Breast epithelium (tissue), 4 donors: ENCODE measurements at regions not wholly inside any gene's neighbourhood (a gene's known extent, or its start where the extent isn't known, plus 50 kb on each side); places are given as distances from the start of the nearest gene placed in this dataset.

ENCODE experiments used
- DNase-seq, 2 donors: peaks; one replicate each; pipeline ENCODE4 v3.0.0-alpha.2; 2019; ENCODE audit warnings: low spot score in 2 of 2
- H3K27ac ChIP-seq, 2 donors: fragments of 200-600 bp; sonication (generic) in 1 of 2; one replicate each; pipeline ENCODE4 v1.5.1; 2016 to 2019; ENCODE audit warnings: mild to moderate bottlenecking in 1 of 2
- H3K27me3 ChIP-seq, 2 donors: fragments of 200-600 bp; sonication (generic) in 1 of 2; one replicate each; pipeline versions ENCODE4 v1.5.1 to v1.6.0; 2017 to 2019; ENCODE audit warnings: control low read depth in 1 of 2, mild to moderate bottlenecking in 1 of 2
- H3K36me3 ChIP-seq: fragments of 200-600 bp; one replicate; pipeline ENCODE4 v1.5.1; 2019
- H3K4me1 ChIP-seq, 2 donors: fragments of 200-600 bp; sonication (generic); one replicate each; pipeline ENCODE4 v1.5.1; 2016 to 2019; ENCODE audit warnings: control low read depth in 1 of 2
- H3K4me3 ChIP-seq, 3 donors: fragments of 200-600 bp; sonication (generic); 1 replicate in 2 of 3; 2 replicates in 1 of 3; pipeline ENCODE4 v1.5.1; 2016 to 2019; ENCODE audit warnings: mild to moderate bottlenecking in 3 of 3, moderate library complexity in 2 of 3
- H3K9me3 ChIP-seq, 2 donors: fragments of 200-600 bp; sonication (generic) in 1 of 2; one replicate each; pipeline ENCODE4 v1.5.1; 2016 to 2019; ENCODE audit warnings: control low read depth in 1 of 2
- POLR2A ChIP-seq: fragments of 450-650 bp; IDR thresholded peaks from one replicate; pipeline ENCODE4 v1.6.1; 2016; ENCODE audit warnings: antibody characterized with exemption, mild to moderate bottlenecking, moderate library complexity
- POLR2AphosphoS5 ChIP-seq, 3 donors: sonication (generic); formaldehyde crosslinking; IDR thresholded peaks; one replicate each; pipeline ENCODE4 v1.6.1; 2017; ENCODE audit warnings: antibody characterized with exemption in 3 of 3
- intact Hi-C: fragments of 100-400 bp; cut with DNase I; formaldehyde crosslinking; loops from one replicate; pipeline ENCODE4 v1.15.1; 2023; ENCODE audit warnings: low total_unique reads
- TF ChIP-seq, protein P1 (sequence below), 3 donors: fragments of 450-650 bp; IDR thresholded peaks; one replicate each; pipeline ENCODE4 v1.5.1; 2016 to 2017; ENCODE audit warnings: antibody characterized with exemption in 3 of 3, mild to moderate bottlenecking in 3 of 3, moderate library complexity in 3 of 3

DNA sequence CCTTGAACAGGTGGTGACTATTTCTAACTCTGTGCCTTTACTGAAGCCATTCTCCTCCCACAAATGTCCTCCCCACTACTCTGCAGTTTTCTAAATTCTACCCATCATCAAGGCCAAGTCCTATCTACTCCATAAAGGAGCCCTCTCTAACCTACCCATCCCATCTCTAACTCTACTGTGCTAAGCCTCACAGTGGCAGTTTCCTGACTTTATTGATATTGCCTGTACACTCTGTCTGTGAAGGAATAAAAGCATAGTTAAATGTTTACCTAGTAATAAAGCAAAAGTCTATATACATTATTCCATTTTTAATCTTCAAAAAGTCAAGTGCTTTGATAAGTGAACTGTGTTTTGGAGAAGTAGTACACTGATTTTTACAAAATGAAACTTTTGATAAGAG is 178.4 kb upstream of the HMCN1 start:
- Histone ChIP-seq H3K9me3 (no peaks in the 10 kb centered on the region), H3K27me3 (no peaks in the 10 kb centered on the region), H3K36me3 (no peaks in the 10 kb centered on the region), H3K27ac (no peak overlapping the region), H3K4me1 (no peaks in the 10 kb centered on the region), H3K4me3 (no peak overlapping the region)
- intact Hi-C loops: no loop called here
- TF ChIP-seq, protein P1, sequence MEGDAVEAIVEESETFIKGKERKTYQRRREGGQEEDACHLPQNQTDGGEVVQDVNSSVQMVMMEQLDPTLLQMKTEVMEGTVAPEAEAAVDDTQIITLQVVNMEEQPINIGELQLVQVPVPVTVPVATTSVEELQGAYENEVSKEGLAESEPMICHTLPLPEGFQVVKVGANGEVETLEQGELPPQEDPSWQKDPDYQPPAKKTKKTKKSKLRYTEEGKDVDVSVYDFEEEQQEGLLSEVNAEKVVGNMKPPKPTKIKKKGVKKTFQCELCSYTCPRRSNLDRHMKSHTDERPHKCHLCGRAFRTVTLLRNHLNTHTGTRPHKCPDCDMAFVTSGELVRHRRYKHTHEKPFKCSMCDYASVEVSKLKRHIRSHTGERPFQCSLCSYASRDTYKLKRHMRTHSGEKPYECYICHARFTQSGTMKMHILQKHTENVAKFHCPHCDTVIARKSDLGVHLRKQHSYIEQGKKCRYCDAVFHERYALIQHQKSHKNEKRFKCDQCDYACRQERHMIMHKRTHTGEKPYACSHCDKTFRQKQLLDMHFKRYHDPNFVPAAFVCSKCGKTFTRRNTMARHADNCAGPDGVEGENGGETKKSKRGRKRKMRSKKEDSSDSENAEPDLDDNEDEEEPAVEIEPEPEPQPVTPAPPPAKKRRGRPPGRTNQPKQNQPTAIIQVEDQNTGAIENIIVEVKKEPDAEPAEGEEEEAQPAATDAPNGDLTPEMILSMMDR (IDR thresholded peaks at IDR 0.05): no peak
- TF ChIP-seq POLR2AphosphoS5 (IDR thresholded peaks at IDR 0.05): no peak
- no peak for TF ChIP-seq POLR2A
- DNase-seq: no peak

DNA sequence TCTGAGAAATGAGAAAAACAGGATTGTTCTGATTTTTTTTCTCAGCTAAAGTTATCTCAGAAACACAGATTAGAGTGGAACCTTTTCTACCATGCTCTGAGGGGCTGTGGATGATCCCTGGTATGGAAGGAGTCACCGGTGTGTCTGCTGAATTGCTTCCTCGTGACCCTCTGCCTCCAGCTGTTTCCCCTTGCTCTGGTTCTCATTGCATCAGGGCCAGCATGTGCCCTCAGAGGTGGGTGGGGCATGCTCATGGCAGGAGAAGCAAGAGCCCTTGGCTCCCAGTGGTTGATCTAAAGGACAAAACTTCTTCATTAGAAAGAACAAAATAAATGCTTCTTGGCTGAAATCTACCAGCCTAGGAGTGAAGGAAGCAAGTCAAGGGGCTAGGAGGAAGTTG is 183.2 kb upstream of the HMCN1 start:
- no peak for DNase-seq
- TF ChIP-seq, protein P1 (IDR thresholded peaks at IDR 0.05): no peak
- TF ChIP-seq POLR2A: no peak
- TF ChIP-seq POLR2AphosphoS5 (IDR thresholded peaks at IDR 0.05): no peak

DNA sequence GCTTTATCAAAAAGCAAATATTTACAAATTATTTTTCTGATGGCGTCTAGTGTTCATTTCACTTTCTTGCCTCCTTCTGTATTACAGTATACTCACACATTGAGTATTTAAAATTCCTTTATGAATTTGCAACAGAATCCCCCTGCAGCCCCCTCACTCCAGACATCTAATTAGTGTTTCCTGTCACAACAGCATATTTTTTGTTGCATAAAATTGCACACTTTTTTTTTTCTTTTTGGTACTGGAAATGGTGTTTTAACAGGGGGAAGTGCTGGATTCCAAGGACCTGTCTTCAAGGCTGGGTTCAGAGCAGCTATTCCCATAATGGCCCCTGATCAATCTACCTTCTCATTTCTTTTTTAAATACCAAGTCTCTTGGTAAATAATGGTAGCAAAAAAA is 184.3 kb upstream of the HMCN1 start:
- H3K36me3 ChIP-seq: no peaks in the 10 kb centered on the region
- no peaks in the 10 kb centered on the region for H3K27me3 ChIP-seq
- H3K27ac ChIP-seq: no peak overlapping the region
- no peak for DNase-seq
- TF ChIP-seq POLR2AphosphoS5 (IDR thresholded peaks at IDR 0.05) (no peak), POLR2A (no peak)
- TF ChIP-seq, protein P1 (IDR thresholded peaks at IDR 0.05): no peak
- no peak overlapping the region for H3K4me3 ChIP-seq
- H3K4me1 ChIP-seq: no peaks in the 10 kb centered on the region
- no peaks in the 10 kb centered on the region for H3K9me3 ChIP-seq
- intact Hi-C loops: no loop called here

More for the DNA sequence above, 183.2 kb upstream of the HMCN1 start:
- Histone ChIP-seq H3K4me1 (no peaks in the 10 kb centered on the region), H3K27ac (no peak overlapping the region), H3K27me3 (no peaks in the 10 kb centered on the region), H3K36me3 (no peaks in the 10 kb centered on the region), H3K9me3 (no peaks in the 10 kb centered on the region), H3K4me3 (no peak overlapping the region)
- intact Hi-C loops: no loop called here

DNA sequence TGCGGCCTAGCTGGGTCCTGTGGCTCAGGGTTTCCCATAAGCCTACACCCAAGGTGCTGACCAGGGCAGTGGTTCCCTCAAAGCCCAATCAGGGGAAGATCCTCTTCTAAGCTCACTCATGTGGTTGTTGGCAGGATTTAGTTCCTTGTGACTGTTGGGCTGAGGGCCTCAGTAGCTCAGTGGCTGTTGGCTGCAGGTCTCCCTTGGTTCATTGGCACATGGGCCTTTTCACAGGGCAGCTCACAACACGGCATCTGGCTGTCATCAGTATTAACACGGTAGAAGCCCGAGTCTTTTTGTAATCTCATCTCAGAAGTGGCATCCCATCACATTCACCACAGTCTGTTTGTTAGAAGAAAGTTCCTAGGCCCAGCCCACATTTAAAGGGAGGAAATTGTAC is 188.2 kb upstream of the HMCN1 start:
- intact Hi-C loops: no loop called here
- Histone ChIP-seq H3K36me3 (no peaks in the 10 kb centered on the region), H3K9me3 (no peaks in the 10 kb centered on the region), H3K4me1 (no peaks in the 10 kb centered on the region), H3K27me3 (no peaks in the 10 kb centered on the region), H3K4me3 (no peak overlapping the region), H3K27ac (no peak overlapping the region)
- no peak for DNase-seq
- TF ChIP-seq POLR2AphosphoS5 (IDR thresholded peaks at IDR 0.05) (no peak), POLR2A (no peak)
- TF ChIP-seq, protein P1 (IDR thresholded peaks at IDR 0.05): no peak

DNA sequence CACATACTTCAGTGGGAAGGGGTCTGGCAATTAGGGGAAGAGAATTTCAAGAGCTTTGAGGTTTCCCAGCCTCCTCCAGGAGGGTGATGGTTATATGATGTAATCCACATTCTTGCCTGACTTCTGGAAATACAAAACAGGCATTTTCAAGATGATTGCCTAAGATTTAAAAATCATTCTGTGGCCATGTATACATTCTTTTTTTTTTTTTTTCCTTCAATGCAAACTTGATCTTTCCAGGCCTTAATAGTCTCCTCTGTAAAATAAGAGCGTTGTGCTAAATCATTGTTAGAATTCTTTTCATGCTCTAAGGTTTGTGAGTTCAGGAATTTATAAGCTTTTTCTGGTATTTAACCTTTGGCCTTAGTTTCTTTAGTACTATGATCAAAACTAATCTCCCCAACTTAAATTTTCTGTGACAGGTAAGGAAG is 192.3 kb upstream of the HMCN1 start:
- H3K4me1 ChIP-seq: no peaks in the 10 kb centered on the region
- no peak for DNase-seq

More for the DNA sequence above, 192.3 kb upstream of the HMCN1 start:
- Histone ChIP-seq H3K27me3 (no peaks in the 10 kb centered on the region), H3K36me3 (no peaks in the 10 kb centered on the region), H3K4me3 (no peak overlapping the region), H3K27ac (no peak overlapping the region), H3K9me3 (no peaks in the 10 kb centered on the region)
- TF ChIP-seq POLR2AphosphoS5 (IDR thresholded peaks at IDR 0.05) (no peak), POLR2A (no peak)
- TF ChIP-seq, protein P1 (IDR thresholded peaks at IDR 0.05): no peak
- intact Hi-C loops: no loop called here
